ENCODE measurements at regions not wholly inside any gene's neighbourhood (a gene's known extent, or its start where the extent isn't known, plus 50 kb on each side); places are given as distances from the start of the nearest gene placed in this dataset.
A peak's percentile ranks its signal among the peaks of the same experiment; 100 is the strongest.
"Not testable (repeated sequence)": the region's sequence is repeated elsewhere in the genome, so short reads cannot be mapped to it uniquely, and the experiment has no call there.

DNA sequence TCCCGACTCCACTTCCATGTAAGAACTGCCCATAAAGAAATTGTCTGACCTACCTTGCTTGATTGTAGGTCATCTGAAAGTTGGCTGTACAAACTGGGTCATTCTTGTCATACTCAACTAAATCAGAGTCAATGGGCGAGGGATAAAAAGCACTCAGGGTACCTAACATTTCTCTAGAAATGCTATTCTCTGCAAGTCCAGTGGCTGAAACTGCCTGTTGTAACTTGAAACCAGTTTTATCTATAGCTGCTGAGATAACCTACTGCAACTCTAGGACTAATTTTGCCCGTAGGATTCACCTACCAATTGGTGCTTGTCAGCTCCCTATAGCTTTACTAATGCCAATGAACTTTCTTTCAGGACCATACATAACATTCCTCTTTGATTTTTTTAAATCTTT, 100.1 kb upstream of the GRIN2A start:
- Histone ChIP-seq H3K9ac (ENCODE audit: low read length) (no peak overlapping the region), H3K36me3 (ENCODE audit: insufficient read depth, low read length) (no peaks in the 10 kb centered on the region), H3K4me1 (ENCODE audit: low read length) (no peaks in the 10 kb centered on the region), H4K20me1 (ENCODE audit: insufficient read depth, low read depth, low read length) (no peaks in the 10 kb centered on the region), H3K79me2 (ENCODE audit: low read length) (no peaks in the 10 kb centered on the region), H3K4me3 (ENCODE audit: low read length) (no peak overlapping the region), H3K27ac (ENCODE audit: low read length) (no peak overlapping the region), H2AFZ (ENCODE audit: low read length) (no peak overlapping the region), H3K9me2 (replicated peaks; ENCODE audit: insufficient read depth, low read length) (no peaks in the 10 kb centered on the region), H3K27me3 (ENCODE audit: low read length) (no peaks in the 10 kb centered on the region), H3K9me3 (ENCODE audit: low read length) (no peaks in the 10 kb centered on the region), H3K4me2 (ENCODE audit: low read depth, low read length, poor library complexity, severe bottlenecking) (no peak overlapping the region)
- DNase-seq: no peak

DNA sequence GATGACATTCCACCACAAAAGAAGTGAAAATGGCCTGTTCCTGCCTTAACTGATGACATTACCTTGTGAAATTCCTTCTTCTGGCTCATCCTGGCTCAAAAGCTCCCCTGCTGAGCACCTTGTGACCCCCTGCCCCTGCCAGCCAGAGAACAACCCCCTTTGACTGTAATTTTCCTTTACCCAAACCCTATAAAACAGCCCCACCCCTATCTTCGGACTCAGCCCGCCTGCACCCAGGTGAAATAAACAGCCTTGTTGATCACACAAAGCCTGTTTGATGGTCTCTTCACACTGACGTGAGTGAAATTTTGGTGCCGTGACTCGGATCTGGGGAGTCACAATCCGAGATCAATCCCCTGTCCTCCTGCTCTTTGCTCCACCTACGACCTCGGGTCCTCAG, 101.0 kb upstream of the GRIN2A start:
- not testable (repeated sequence) for H4K20me1 ChIP-seq (ENCODE audit: insufficient read depth, low read depth, low read length); H3K79me2 ChIP-seq (ENCODE audit: low read length); H3K36me3 ChIP-seq (ENCODE audit: insufficient read depth, low read length); H3K9me2 ChIP-seq (replicated peaks; ENCODE audit: insufficient read depth, low read length); H3K9ac ChIP-seq (ENCODE audit: low read length); H3K4me3 ChIP-seq (ENCODE audit: low read length); H3K4me2 ChIP-seq (ENCODE audit: low read depth, low read length, poor library complexity, severe bottlenecking); H3K27ac ChIP-seq (ENCODE audit: low read length); DNase-seq; H3K27me3 ChIP-seq (ENCODE audit: low read length); H3K9me3 ChIP-seq (ENCODE audit: low read length); H2AFZ ChIP-seq (ENCODE audit: low read length); H3K4me1 ChIP-seq (ENCODE audit: low read length)

DNA sequence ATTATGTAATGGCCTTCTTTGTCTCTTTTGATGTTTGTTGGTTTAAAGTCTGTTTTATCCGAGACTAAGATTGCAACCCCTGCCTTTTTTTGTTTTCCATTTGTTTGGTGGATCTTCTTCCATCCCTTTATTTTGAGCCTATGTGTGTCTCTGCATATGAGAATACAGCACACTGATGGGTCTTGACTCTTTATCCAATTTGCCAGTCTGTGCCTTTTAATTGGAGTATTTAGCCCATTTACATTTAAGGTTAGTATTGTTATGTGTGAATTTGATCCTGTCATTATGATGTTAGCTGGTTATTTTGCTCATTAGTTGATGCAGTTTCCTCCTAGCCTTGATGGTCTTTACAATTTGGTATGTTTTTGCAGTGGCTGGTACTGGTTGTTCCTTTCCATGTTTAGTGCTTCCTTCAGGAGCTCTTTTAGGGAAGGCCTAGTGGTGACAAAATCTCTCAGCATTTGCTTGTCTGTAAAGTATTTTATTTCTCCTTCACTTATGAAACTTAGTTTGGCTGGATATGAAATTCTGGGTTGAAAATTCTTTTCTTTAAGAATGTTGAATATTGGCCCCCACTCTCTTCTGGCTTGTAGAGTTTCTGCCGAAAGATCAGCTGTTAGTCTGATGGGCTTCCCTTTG, 95.3 kb upstream of the ATF7IP2 start:
- not testable (repeated sequence) for H3K4me3 ChIP-seq (ENCODE audit: low read length); H3K4me1 ChIP-seq (ENCODE audit: low read length); H3K9ac ChIP-seq (ENCODE audit: low read length); H3K4me2 ChIP-seq (ENCODE audit: low read depth, low read length, poor library complexity, severe bottlenecking); H3K79me2 ChIP-seq (ENCODE audit: low read length); H3K27ac ChIP-seq (ENCODE audit: low read length); H3K9me3 ChIP-seq (ENCODE audit: low read length); H3K36me3 ChIP-seq (ENCODE audit: insufficient read depth, low read length); H2AFZ ChIP-seq (ENCODE audit: low read length); DNase-seq; H3K9me2 ChIP-seq (replicated peaks; ENCODE audit: insufficient read depth, low read length); H4K20me1 ChIP-seq (ENCODE audit: insufficient read depth, low read depth, low read length); H3K27me3 ChIP-seq (ENCODE audit: low read length)

DNA sequence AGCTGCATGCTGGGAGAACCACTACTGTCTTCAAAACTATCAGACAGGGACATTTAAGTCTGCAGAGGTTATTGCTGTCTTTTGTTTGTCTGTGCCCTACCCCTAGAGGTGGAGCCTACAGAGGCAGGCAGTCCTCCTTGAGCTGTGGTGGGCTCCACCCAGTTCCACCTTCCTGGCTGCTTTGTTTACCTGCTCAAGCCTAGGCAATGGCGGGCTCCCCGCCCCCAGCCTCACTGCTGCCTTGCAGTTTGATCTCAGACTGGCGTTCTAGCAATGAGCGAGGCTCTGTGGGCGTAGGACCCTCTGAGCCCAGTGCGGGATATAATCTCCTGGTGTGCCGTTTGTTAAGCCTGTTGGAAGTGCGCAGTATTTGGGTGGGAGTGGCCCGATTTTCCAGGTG, 93.7 kb upstream of the ATF7IP2 start:
- H2AFZ ChIP-seq (ENCODE audit: low read length); H3K4me2 ChIP-seq (ENCODE audit: low read depth, low read length, poor library complexity, severe bottlenecking); H3K4me3 ChIP-seq (ENCODE audit: low read length); H3K36me3 ChIP-seq (ENCODE audit: insufficient read depth, low read length); H3K9ac ChIP-seq (ENCODE audit: low read length); DNase-seq; H3K27me3 ChIP-seq (ENCODE audit: low read length); H3K4me1 ChIP-seq (ENCODE audit: low read length); H3K27ac ChIP-seq (ENCODE audit: low read length); H3K79me2 ChIP-seq (ENCODE audit: low read length); H3K9me2 ChIP-seq (replicated peaks; ENCODE audit: insufficient read depth, low read length); H3K9me3 ChIP-seq (ENCODE audit: low read length); H4K20me1 ChIP-seq (ENCODE audit: insufficient read depth, low read depth, low read length): not testable (repeated sequence)

DNA sequence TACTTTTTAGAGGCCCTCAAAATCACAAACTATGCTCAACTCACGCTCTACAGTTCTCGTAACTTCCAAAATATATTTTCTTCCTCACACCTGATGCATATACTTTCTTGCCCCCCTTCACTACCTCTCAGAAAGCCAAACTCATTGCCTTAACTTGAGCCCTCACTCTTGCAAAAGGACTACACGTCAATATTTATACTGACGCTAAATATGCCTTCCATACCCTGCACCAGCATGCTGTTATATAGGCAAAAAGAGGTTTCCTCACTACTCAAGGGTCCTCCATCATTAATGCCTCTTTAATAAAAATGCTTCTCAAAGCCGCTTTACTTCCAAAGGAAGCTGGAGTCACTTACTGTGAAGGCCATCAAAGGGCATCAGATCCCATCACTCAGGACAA, 92.9 kb upstream of the ATF7IP2 start:
- not testable (repeated sequence) for H3K27me3 ChIP-seq (ENCODE audit: low read length); H3K36me3 ChIP-seq (ENCODE audit: insufficient read depth, low read length); H3K9me3 ChIP-seq (ENCODE audit: low read length); H3K4me2 ChIP-seq (ENCODE audit: low read depth, low read length, poor library complexity, severe bottlenecking); H2AFZ ChIP-seq (ENCODE audit: low read length); H4K20me1 ChIP-seq (ENCODE audit: insufficient read depth, low read depth, low read length); H3K9me2 ChIP-seq (replicated peaks; ENCODE audit: insufficient read depth, low read length); H3K79me2 ChIP-seq (ENCODE audit: low read length); DNase-seq; H3K27ac ChIP-seq (ENCODE audit: low read length); H3K9ac ChIP-seq (ENCODE audit: low read length); H3K4me3 ChIP-seq (ENCODE audit: low read length)
- H3K4me1 ChIP-seq (ENCODE audit: low read length): peaks cover 14% of the 10 kb centered on the region

DNA sequence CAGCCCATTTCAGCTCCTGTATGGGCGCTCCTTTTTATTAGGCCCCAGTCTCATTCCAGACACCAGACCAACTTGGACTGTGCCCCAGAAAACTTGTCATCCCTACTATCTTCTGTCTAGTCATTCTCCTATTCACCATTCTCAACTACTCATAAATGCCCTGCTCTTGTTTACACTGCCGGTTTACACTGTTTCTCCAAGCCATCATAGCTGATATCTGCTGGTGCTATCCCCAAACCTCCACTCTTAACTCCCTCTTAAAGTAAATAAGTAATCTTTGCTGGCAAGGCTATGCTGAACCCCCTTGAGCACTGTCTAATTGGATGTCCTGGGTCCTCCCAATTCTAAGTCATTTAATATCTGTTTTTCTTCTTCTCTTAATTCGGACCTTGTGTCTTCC, 91.7 kb upstream of the ATF7IP2 start:
- H3K79me2 ChIP-seq (ENCODE audit: low read length); H3K4me2 ChIP-seq (ENCODE audit: low read depth, low read length, poor library complexity, severe bottlenecking); H3K27me3 ChIP-seq (ENCODE audit: low read length); H3K9ac ChIP-seq (ENCODE audit: low read length); H3K9me3 ChIP-seq (ENCODE audit: low read length); H3K4me3 ChIP-seq (ENCODE audit: low read length); H3K9me2 ChIP-seq (replicated peaks; ENCODE audit: insufficient read depth, low read length); H3K27ac ChIP-seq (ENCODE audit: low read length); H3K36me3 ChIP-seq (ENCODE audit: insufficient read depth, low read length); DNase-seq; H4K20me1 ChIP-seq (ENCODE audit: insufficient read depth, low read depth, low read length); H2AFZ ChIP-seq (ENCODE audit: low read length): not testable (repeated sequence)
- H3K4me1 ChIP-seq (ENCODE audit: low read length): peaks cover 26% of the 10 kb centered on the region

DNA sequence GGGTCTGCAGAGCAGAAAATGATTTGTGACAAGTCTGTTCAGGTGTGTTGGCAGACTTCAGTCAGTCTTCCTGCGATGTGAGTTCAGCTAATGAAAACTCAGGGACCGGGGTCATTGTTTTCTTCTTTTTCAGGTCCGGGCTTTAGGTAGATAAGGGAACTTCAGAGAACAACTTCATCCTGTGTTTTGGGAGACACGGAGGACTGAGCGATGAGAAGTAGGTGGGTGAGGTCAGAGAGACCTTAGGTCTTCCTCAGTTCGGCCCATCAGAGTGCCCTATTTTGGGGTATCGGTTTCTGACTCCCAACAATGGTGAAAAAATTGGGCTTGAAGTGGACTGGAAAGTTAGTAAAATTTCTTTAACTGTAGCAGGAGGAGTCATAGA, 88.9 kb upstream of the ATF7IP2 start:
- Histone ChIP-seq H3K9me3 (ENCODE audit: low read length) (no peaks in the 10 kb centered on the region), H3K27me3 (ENCODE audit: low read length) (no peaks in the 10 kb centered on the region), H3K4me2 (ENCODE audit: low read depth, low read length, poor library complexity, severe bottlenecking) (peak overlapping the region; percentile 66), H3K36me3 (ENCODE audit: insufficient read depth, low read length) (no peaks in the 10 kb centered on the region), H3K79me2 (ENCODE audit: low read length) (no peaks in the 10 kb centered on the region), H3K9me2 (replicated peaks; ENCODE audit: insufficient read depth, low read length) (no peaks in the 10 kb centered on the region), H4K20me1 (ENCODE audit: insufficient read depth, low read depth, low read length) (no peaks in the 10 kb centered on the region), H3K9ac (ENCODE audit: low read length) (peak overlapping the region; percentile 44), H2AFZ (ENCODE audit: low read length) (peak overlapping the region; percentile 64), H3K4me3 (ENCODE audit: low read length) (peak overlapping the region; percentile 45), H3K27ac (ENCODE audit: low read length) (peak overlapping the region; percentile 87), H3K4me1 (ENCODE audit: low read length) (peaks cover 40% of the 10 kb centered on the region)
- DNase-seq: no peak

DNA sequence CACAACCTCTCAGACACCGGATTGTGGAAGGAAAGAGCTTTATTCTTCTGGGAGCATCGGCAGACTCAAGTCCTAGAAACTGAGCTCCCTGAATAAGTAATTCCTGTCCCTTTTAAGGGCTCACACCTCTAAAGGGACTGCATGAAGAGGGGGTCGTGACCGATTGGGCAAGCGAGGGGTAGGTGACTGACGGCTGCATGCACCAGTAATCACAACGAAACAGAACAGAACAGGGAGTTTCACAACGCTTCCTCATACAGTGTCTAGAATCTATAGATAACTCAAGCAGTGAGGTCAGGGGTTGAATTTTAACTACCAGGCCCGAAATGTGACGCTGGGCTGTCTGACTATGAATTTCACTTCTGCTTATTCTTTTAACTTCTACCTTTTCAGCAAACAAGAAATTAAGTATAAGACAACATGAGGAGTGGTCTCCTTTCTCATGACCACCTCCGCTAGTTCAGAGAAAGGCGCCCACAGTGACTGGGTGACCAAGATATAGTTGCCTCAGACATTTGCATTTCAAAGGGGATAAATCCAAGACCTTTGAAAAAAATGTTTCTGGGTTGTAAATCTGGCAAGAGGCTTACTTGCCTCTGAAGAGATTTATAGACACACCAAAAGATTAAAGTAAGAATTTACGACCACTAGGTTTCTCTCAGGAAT, 88.4 kb upstream of the ATF7IP2 start:
- no peaks in the 10 kb centered on the region for H3K27me3 ChIP-seq (ENCODE audit: low read length)
- H3K9ac ChIP-seq (ENCODE audit: low read length): peak overlapping the region; percentile 44
- peak overlapping the region; percentile 45 for H3K4me3 ChIP-seq (ENCODE audit: low read length)
- no peaks in the 10 kb centered on the region for H3K9me3 ChIP-seq (ENCODE audit: low read length)
- peak overlapping the region; percentile 66 for H3K4me2 ChIP-seq (ENCODE audit: low read depth, low read length, poor library complexity, severe bottlenecking)
- H3K27ac ChIP-seq (ENCODE audit: low read length): peak overlapping the region; percentile 87
- DNase-seq: peak; percentile 92
- no peaks in the 10 kb centered on the region for H3K36me3 ChIP-seq (ENCODE audit: insufficient read depth, low read length)
- no peaks in the 10 kb centered on the region for H3K79me2 ChIP-seq (ENCODE audit: low read length)
- H3K9me2 ChIP-seq (replicated peaks; ENCODE audit: insufficient read depth, low read length): no peaks in the 10 kb centered on the region
- peak overlapping the region; percentile 64 for H2AFZ ChIP-seq (ENCODE audit: low read length)
- H3K4me1 ChIP-seq (ENCODE audit: low read length): peaks cover 40% of the 10 kb centered on the region
- H4K20me1 ChIP-seq (ENCODE audit: insufficient read depth, low read depth, low read length): no peaks in the 10 kb centered on the region
